ENCODE measurements at regions not wholly inside any gene's neighbourhood (a gene's known extent, or its start where the extent isn't known, plus 50 kb on each side); places are given as distances from the start of the nearest gene placed in this dataset.
"Not testable (repeated sequence)": the region's sequence is repeated elsewhere in the genome, so short reads cannot be mapped to it uniquely, and the experiment has no call there.

- DNase-seq: no peak
These were observed 104.2 kb upstream of the ADAMTS5 start for GRCh38 chr21:27070861-27071670.

GRCh38 chr21:27068811-27069210, 101.9 kb upstream of the ADAMTS5 start:
- DNase-seq: no peak

GRCh38 chr21:27067226-27067625, 100.3 kb upstream of the ADAMTS5 start:
- no peak for DNase-seq

GRCh38 chr21:27062443-27062842, 95.6 kb upstream of the ADAMTS5 start:
- no peak for DNase-seq

GRCh38 chr21:27061770-27062169, 94.9 kb upstream of the ADAMTS5 start:
- no peak for DNase-seq

- DNase-seq: no peak
These were observed 93.3 kb upstream of the ADAMTS5 start for GRCh38 chr21:27060190-27060589.

GRCh38 chr21:27058673-27059605, 92.1 kb upstream of the ADAMTS5 start:
- no peak for DNase-seq

- no peak for DNase-seq
These were observed 91.1 kb upstream of the ADAMTS5 start for GRCh38 chr21:27057997-27058396.

- no peak for DNase-seq
These were observed 80.9 kb upstream of the ADAMTS5 start for GRCh38 chr21:27047658-27048314.

GRCh38 chr21:27047283-27047657, 80.4 kb upstream of the ADAMTS5 start:
- DNase-seq: no peak

GRCh38 chr21:27045281-27045985, 78.5 kb upstream of the ADAMTS5 start:
- no peak for DNase-seq

- no peak for DNase-seq
These were observed 76.5 kb upstream of the ADAMTS5 start for GRCh38 chr21:27043377-27043776.

GRCh38 chr21:27040738-27041469, 74.0 kb upstream of the ADAMTS5 start:
- no peak for DNase-seq

- no peak for DNase-seq
These were observed 69.9 kb upstream of the ADAMTS5 start for GRCh38 chr21:27036736-27037301.

- no peak for DNase-seq
These were observed 68.9 kb upstream of the ADAMTS5 start for GRCh38 chr21:27035791-27036190.

- no peak for DNase-seq
These were observed 67.9 kb upstream of the ADAMTS5 start for GRCh38 chr21:27034796-27035195.

- DNase-seq: no peak
These were observed 66.6 kb upstream of the ADAMTS5 start for GRCh38 chr21:27033471-27033870.

GRCh38 chr21:27026501-27026900, 59.6 kb upstream of the ADAMTS5 start:
- no peak for DNase-seq

GRCh38 chr21:27025708-27026107, 58.8 kb upstream of the ADAMTS5 start:
- not testable (repeated sequence) for DNase-seq

- no peak for DNase-seq
These were observed 58.1 kb upstream of the ADAMTS5 start for GRCh38 chr21:27024971-27025370.

- no peak for DNase-seq
These were observed 57.4 kb upstream of the ADAMTS5 start for GRCh38 chr21:27024301-27024700.

- no peak for DNase-seq
These were observed 56.3 kb upstream of the ADAMTS5 start for GRCh38 chr21:27023186-27023585.

Measured in T-helper 1 cell (primary cell).